Muscle layer of colon (tissue), 2 donors: ENCODE measurements at regions not wholly inside any gene's neighbourhood (a gene's known extent, or its start where the extent isn't known, plus 50 kb on each side); places are given as distances from the start of the nearest gene placed in this dataset.
"Not testable (repeated sequence)": the region's sequence is repeated elsewhere in the genome, so short reads cannot be mapped to it uniquely, and the experiment has no call there.

ENCODE experiments used
- H3K27ac ChIP-seq: one replicate; pipeline ENCODE4 v1.7.0; 2013; ENCODE audit warnings: low read depth, mild to moderate bottlenecking, low read length, moderate library complexity
- H3K27me3 ChIP-seq, 2 donors: one replicate each; pipeline ENCODE4 v1.7.0; 2013; ENCODE audit warnings: low read length in 2 of 2, mild to moderate bottlenecking in 2 of 2; ENCODE audit not compliant: insufficient read depth in 2 of 2, control insufficient read depth in 1 of 2
- H3K36me3 ChIP-seq: one replicate; pipeline ENCODE4 v1.7.0; 2013; ENCODE audit warnings: mild to moderate bottlenecking, low read length; ENCODE audit not compliant: insufficient read depth
- H3K4me1 ChIP-seq: one replicate; pipeline ENCODE4 v1.7.0; 2013; ENCODE audit warnings: mild to moderate bottlenecking, low read length; ENCODE audit not compliant: insufficient read depth
- H3K4me3 ChIP-seq, 2 donors: one replicate each; pipeline ENCODE4 v1.7.0; 2013; ENCODE audit warnings: low read length in 2 of 2, low read depth in 1 of 2, mild to moderate bottlenecking in 1 of 2, moderate library complexity in 1 of 2
- H3K9ac ChIP-seq: one replicate; pipeline ENCODE4 v1.7.0; 2013; ENCODE audit warnings: low read length
- H3K9me3 ChIP-seq: one replicate; pipeline ENCODE4 v1.7.0; 2013; ENCODE audit warnings: mild to moderate bottlenecking, low read length
- donor health status: abdominal sarcoma.
- donor health status: Adenocarcinoma of cecum.

DNA sequence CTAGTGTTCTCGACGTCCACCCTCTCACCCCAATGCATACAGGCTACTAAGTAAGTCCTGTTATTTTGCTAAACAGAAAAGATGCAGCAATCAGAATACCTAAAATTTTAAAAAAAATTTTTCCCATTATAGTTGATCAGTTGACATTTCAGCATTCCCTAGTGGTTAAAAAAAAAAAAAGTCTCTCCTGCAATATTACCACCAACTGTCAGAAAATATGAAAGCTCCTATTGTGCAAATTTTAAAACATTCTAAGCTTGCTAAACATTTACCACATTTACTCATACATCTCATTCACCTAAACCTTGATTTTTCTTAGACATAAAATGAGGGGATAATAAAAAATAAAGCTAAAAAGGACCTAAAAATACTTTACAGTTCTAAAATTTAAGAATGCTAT, 165.6 kb downstream of the AVL9 start:
- no peak overlapping the region for H3K4me3 ChIP-seq
- no peak overlapping the region for H3K27ac ChIP-seq
- no peaks in the 10 kb centered on the region for H3K9me3 ChIP-seq
- H3K9ac ChIP-seq = no peak overlapping the region
- no peaks in the 10 kb centered on the region for H3K4me1 ChIP-seq
- H3K27me3 ChIP-seq = no peaks in the 10 kb centered on the region
- H3K36me3 ChIP-seq = no peaks in the 10 kb centered on the region

DNA sequence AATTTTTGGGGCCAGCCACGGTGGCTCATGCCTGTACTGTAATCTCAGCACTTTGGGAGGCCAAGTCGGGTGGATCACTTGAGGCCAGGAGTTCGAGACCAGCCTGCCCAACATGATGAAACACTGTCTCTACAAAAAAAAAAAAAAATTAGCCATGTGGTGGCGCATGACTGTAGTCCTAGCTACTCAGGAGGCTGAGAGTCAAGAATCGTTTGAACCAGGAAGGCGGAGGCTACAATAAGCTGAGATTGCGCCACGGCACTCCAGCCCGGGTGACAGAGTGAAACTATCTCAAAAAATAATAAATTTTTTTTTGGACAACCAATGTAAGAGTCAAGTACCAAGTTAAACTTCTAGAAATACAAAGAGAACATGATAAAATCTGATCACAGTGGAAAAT, 164.6 kb downstream of the AVL9 start:
- no peak overlapping the region for H3K4me3 ChIP-seq

DNA sequence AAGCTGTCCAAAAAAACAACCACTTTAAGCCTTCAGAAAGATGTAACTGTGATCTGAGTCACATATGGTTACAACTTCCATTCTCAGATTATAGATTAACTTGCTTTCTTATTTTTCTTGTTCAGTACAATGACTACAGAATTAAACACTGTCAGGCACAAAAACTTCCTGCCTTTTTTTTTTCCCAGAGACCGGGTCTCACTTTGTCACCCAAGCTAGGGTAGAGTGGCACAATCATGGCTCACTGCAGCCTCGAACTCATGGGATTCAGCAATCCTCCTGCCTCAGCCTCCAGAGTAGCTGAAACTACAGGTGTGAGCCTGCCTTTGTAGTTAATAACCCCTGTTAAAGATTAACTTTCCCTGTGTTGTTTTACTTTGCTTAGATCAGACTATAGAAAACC, 163.2 kb downstream of the AVL9 start:
- Histone ChIP-seq H3K9me3 (no peaks in the 10 kb centered on the region), H3K27ac (no peak overlapping the region)

More for the DNA sequence above, 164.6 kb downstream of the AVL9 start:
- Histone ChIP-seq H3K4me1 (no peaks in the 10 kb centered on the region), H3K36me3 (no peaks in the 10 kb centered on the region), H3K27me3 (no peaks in the 10 kb centered on the region), H3K27ac (no peak overlapping the region), H3K9me3 (no peaks in the 10 kb centered on the region), H3K9ac (no peak overlapping the region)

DNA sequence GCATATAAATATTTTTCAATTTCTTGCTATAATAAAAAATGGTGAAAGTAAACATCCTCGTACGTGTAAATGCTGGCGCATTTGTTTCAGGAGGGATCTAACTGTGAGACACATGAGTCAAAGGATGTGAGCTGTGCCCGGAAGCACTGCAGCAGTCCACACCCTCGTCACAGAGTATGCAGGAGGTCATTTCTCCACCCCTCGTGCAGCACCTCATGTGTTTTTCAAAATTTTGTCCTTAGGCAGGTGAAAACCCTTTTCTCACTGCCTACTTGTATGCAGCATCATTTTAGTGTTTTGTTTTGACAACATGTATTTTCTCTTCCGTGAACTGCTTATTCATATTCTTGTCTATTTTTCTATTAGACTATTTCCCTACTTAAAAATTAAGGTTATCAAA, 162.7 kb downstream of the AVL9 start:
- Histone ChIP-seq H3K9ac (no peak overlapping the region), H3K27ac (no peak overlapping the region)

More for the DNA sequence above, 163.2 kb downstream of the AVL9 start:
- H3K27me3 ChIP-seq = no peaks in the 10 kb centered on the region
- H3K36me3 ChIP-seq = no peaks in the 10 kb centered on the region
- no peak overlapping the region for H3K9ac ChIP-seq
- H3K4me1 ChIP-seq = no peaks in the 10 kb centered on the region
- no peak overlapping the region for H3K4me3 ChIP-seq

DNA sequence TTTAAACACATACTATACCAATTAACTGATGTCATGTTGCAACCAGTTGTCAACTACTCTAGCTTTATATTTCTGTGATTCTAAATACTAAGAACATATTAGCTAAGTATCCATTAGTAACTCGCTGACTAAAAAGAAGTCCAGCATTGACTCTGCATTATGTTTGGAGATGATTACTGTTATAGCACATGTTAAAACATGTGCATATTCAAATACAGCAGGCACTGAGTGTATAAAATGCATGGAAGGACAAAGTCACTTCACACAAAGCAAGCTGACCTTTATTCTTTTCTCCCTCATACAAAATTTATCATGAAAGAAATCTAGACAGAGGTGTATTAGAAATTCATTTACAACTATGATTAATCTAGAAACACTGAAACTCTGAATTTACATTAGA, 159.3 kb downstream of the AVL9 start:
- H3K27me3 ChIP-seq, H3K9me3 ChIP-seq, H3K27ac ChIP-seq, H3K4me1 ChIP-seq, H3K4me3 ChIP-seq, H3K9ac ChIP-seq, H3K36me3 ChIP-seq: not testable (repeated sequence)

More for the DNA sequence above, 162.7 kb downstream of the AVL9 start:
- Histone ChIP-seq H3K4me3 (no peak overlapping the region), H3K27me3 (no peaks in the 10 kb centered on the region), H3K4me1 (no peaks in the 10 kb centered on the region), H3K9me3 (no peaks in the 10 kb centered on the region), H3K36me3 (no peaks in the 10 kb centered on the region)

DNA sequence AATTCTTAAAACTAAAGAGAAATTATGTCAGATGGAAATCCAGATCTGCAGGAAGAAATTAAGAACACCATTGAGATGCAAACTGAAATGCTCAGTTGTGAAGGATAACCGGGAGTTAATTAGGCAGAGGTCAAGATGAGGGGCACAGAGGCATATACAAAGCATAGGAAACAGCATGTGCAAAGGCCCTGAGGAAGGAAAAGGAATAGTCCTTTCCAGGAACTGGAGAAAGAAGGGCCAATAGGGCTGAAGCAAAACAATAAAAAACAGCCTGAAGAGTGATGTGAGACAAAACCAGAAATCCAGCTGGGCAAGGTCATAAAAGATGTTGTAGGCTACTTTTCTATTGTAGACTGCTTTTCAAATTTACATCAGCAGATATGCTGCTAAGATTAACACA, 155.1 kb downstream of the AVL9 start:
- H3K36me3 ChIP-seq, H3K27ac ChIP-seq, H3K4me1 ChIP-seq, H3K9ac ChIP-seq, H3K4me3 ChIP-seq, H3K27me3 ChIP-seq, H3K9me3 ChIP-seq: not testable (repeated sequence)

DNA sequence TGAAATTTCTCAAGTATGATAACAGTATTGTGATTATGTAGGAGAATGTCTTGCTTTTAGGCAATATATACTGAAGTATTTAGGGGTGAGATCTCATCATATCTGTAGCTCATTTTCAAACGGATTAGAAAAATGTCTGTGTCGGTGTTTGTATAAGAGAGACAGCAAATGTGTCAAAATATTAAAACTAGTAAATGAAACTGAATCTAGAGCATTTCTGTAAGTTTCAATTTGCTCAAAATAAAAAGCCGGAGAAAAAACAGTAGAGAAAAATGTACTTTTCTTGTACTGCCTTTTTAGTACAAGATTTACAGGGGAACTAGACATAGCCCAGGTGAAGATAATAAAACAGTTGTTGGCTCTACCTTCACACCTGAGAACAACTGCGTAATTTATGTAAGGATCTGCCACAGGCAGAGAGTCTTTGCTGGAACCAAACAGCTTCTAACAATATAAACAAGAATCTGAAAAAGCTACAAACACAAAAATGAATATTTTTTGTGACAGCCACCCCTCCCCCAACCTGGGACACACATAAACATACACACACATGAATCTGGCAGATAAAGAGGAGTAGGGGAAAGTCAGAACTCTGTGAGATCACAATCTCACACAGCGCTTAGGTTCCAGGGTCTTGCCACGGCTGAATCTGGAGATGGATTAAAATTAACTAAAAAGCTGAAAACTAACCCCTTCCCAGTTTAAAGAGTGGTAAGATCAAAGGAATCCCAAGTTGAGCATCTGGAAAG, 153.3 kb downstream of the AVL9 start:
- Histone ChIP-seq H3K27me3 (no peaks in the 10 kb centered on the region), H3K4me1 (no peaks in the 10 kb centered on the region), H3K27ac (no peak overlapping the region), H3K9ac (no peak overlapping the region), H3K4me3 (no peak overlapping the region), H3K9me3 (no peaks in the 10 kb centered on the region), H3K36me3 (no peaks in the 10 kb centered on the region)

DNA sequence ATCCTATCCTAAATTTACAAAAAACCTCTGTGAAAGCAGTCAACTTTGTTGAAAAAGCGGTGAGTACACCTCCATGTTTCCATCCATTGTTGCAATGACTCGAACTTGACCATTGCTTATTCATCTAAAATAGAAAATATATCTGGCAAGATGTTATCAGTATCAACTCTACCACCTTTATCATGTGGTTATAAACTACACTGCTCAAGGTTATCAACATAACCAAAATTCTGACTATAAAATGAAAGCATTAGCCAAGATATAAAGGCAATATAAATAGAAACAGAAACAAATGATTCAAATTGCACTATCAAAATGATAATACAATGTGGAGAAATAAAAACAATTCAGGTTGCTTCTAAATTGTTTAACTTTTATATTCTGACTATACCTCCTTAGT, 150.0 kb downstream of the AVL9 start:
- H3K4me1 ChIP-seq, H3K27me3 ChIP-seq, H3K9ac ChIP-seq, H3K9me3 ChIP-seq, H3K27ac ChIP-seq, H3K36me3 ChIP-seq, H3K4me3 ChIP-seq: not testable (repeated sequence)

DNA sequence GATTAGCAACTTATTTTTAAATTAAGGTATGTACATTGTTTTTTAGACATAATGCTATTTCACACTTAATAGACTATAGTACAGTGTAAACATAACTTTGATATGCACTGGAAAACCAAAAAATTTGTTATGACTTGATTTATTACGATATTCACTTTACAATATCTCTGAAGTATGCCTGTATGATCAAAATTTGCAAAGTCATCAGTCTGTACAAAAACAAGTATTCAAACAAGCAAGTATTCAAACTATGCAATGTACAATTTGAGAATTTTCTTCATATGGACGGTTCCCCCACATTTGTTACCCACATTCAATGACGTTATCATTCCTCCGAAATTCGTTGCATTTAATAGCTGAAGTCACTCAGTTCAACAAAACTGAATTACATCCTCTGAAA, 147.9 kb downstream of the AVL9 start:
- no peaks in the 10 kb centered on the region for H3K36me3 ChIP-seq
- no peaks in the 10 kb centered on the region for H3K27me3 ChIP-seq
- no peak overlapping the region for H3K27ac ChIP-seq
- H3K9me3 ChIP-seq = no peaks in the 10 kb centered on the region
- H3K4me3 ChIP-seq = no peak overlapping the region
- no peak overlapping the region for H3K9ac ChIP-seq
- H3K4me1 ChIP-seq = no peaks in the 10 kb centered on the region

DNA sequence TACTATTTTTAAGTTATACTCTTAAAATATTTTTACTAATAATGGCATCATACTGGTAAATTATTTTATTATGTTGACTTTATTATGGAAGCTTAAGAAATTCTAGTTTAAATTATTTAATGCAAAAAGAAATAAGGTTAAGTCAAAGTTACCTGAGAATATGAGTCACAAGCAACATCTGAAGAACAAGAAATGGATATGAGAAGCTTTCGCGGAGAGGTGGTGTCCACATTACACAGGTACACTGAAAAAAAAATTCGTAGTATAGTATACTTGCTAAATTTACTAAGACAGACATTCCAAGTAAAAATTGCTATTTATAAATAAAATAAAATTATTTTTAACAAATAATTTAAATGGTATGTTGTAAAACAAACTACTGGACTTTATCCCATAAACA, 143.8 kb downstream of the AVL9 start:
- no peak overlapping the region for H3K4me3 ChIP-seq
- H3K9me3 ChIP-seq = no peaks in the 10 kb centered on the region
- H3K4me1 ChIP-seq = no peaks in the 10 kb centered on the region
- no peak overlapping the region for H3K27ac ChIP-seq
- H3K9ac ChIP-seq = no peak overlapping the region
- H3K36me3 ChIP-seq = no peaks in the 10 kb centered on the region
- no peaks in the 10 kb centered on the region for H3K27me3 ChIP-seq

DNA sequence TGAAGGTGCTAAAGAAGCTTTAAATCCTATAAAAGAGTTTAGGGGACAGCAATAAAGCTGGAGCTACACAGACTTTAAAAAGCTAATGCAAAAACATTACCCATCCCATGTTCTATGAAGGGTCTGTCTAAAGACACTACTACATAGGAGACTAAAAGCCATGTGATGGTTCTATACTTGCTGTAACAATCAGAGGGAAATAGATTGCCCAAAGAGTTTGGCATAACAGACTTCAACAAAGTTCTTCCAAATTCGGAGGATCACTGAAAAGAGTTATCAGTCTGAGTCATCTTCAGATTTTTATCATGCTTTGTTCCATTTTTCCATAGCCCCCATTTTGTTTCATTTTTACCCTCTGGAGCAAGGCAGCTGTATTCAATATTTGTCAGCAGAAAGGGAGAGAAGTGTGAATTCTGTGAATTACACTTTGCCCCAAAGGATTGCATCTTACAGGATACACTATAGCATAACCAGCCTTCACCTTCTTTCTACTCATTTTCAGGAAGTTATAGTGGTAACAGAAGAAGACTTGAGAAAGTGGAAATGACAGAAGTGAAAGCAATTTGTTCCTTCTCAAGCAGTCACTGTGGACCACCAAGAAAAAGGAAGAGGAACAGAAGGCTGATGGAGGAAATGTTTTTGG, 143.3 kb downstream of the AVL9 start:
- H3K4me1 ChIP-seq, H3K27ac ChIP-seq, H3K9me3 ChIP-seq, H3K4me3 ChIP-seq, H3K36me3 ChIP-seq, H3K9ac ChIP-seq, H3K27me3 ChIP-seq: not testable (repeated sequence)
